Heart right ventricle (tissue), 16 donors: ENCODE measurements at regions not wholly inside any gene's neighbourhood (a gene's known extent, or its start where the extent isn't known, plus 50 kb on each side); places are given as distances from the start of the nearest gene placed in this dataset.

Source experiments
- ATAC-seq, 8 donors: fragments of 200-7000 bp; cut with Tn5 transposase; one replicate each; pipeline ENCODE4 v1.9.1; 2020; ENCODE audit warnings: mild to moderate bottlenecking in 8 of 8, moderate library complexity in 8 of 8, moderate number of reproducible peaks in 1 of 8
- DNase-seq, 2 donors: peaks; one replicate each; pipeline ENCODE4 v3.0.0-alpha.2; 2020
- H3K27ac ChIP-seq, 10 donors: fragments of 200-600 bp; sonication (generic) in 2 of 10; one replicate each; pipeline versions ENCODE4 v1.5.0 to v1.8.0; 2020 to 2022; ENCODE audit warnings: mild to moderate bottlenecking in 3 of 10
- H3K27me3 ChIP-seq, 7 donors: fragments of 200-600 bp; one replicate each; pipeline ENCODE4 v1.8.0; 2021 to 2022; ENCODE audit warnings: mild to moderate bottlenecking in 2 of 7
- H3K36me3 ChIP-seq, 9 donors: fragments of 200-600 bp; sonication (generic) in 1 of 9; one replicate each; pipeline versions ENCODE4 v1.5.0 to v1.8.0; 2020 to 2022; ENCODE audit warnings: mild to moderate bottlenecking in 2 of 9
- H3K4me1 ChIP-seq, 9 donors: fragments of 200-600 bp; sonication (generic) in 1 of 9; one replicate each; pipeline versions ENCODE4 v1.5.0 to v1.8.0; 2020 to 2022; ENCODE audit warnings: mild to moderate bottlenecking in 4 of 9
- H3K4me3 ChIP-seq, 10 donors: fragments of 200-600 bp; sonication (generic) in 2 of 10; one replicate each; pipeline versions ENCODE4 v1.5.0 to v1.8.0; 2020 to 2022; ENCODE audit warnings: mild to moderate bottlenecking in 7 of 10, moderate library complexity in 2 of 10
- H3K9me3 ChIP-seq, 11 donors: fragments of 200-600 bp in 10 of 11; sonication (generic) in 2 of 11; one replicate each; pipeline versions ENCODE4 v1.5.0 to v1.8.0; 2013 to 2022; ENCODE audit warnings: mild to moderate bottlenecking in 2 of 11, control low read depth in 1 of 11, moderate library complexity in 1 of 11
- WGBS, 2 donors: extraction: QIAGEN DNeasy Blood & Tissue Kit; methylation state at CpG; one replicate each; pipeline ENCODE4 v1.1.7; 2013; ENCODE audit warnings: inconsistent platforms in 1 of 2; 5-methylcytosine and 5-hydroxymethylcytosine counted together
- intact Hi-C, 10 donors: fragments of 100-400 bp; cut with DNase I; formaldehyde crosslinking; loops; one replicate each; pipeline versions ENCODE4 v1.11.1 to v1.14.2; 2022
- TF ChIP-seq, protein P1 (sequence below), 9 donors: fragments of 200-600 bp; sonication (generic) in 2 of 9; IDR thresholded peaks; one replicate each; pipeline versions ENCODE4 v1.5.0 to v1.8.0; 2021 to 2022; ENCODE audit warnings: antibody characterized with exemption in 9 of 9, mild to moderate bottlenecking in 5 of 9, moderate library complexity in 1 of 9
- donor health status: Arrhythmogenic right ventricular cardiomyopathy.
- donor health status: ischemic (EF 13 %, LVEDD 7.1; RV severe dilation, severe dysfunction).
- donor health status: healthy with polysubstance abuse.
- donor health status: DM: no; HTN: yes; CAD: no.
- donor health status: DM: no; HTN: no; CAD: no.
- donor health status: ischemic (EF 25% LVEDD 6.9; RV normal size, moderate dysfunction).
- donor health status: ischemic (EF 25% LVEDD 5.7; RV mildly dilated, moderate dysfunction).
- donor health status: healthy.
- donor health status: DM: yes; HTN: yes; CAD: no.
- donor health status: Ischemic cardiomyopathy.
- donor health status: ischemic (EF 35%, LVEDD 5.7; RV mildly dilated, moderate dysfunction).
- donor health status: nonischemic (EF 11% LVEDD 7.7; RV severe dilation, severe dysfunction).
- donor health status: DM: yes; HTN: yes; CAD: no.
- donor health status: PGD.
- donor health status: ischemic (EF 29% LVEDD 5.4; RV normal size, mild dysfunction).
- donor health status: nonischemic (EF 23%, LVEDD 6.1; RV moderate dilation, normal function).

DNA sequence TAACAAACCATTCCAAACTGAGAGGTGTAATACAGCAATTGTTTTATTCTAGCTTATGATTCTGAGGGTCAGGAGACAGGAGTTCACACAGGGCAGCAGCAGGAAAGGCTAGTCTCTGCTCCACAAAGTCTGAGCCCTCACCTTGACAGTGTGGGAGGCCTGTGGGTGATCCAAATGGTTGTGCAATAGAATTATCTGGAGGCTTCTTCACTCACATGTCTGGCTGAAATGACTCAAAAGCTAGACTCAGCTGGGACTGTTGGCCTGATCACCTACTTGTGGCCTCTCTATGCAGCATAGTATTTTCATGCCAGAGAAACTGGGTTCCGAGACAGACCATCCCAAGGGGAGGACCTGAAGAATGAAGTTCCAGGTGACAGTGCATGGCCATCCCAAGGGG lies 233.9 kb upstream of the UBE2E2 start:
- no peaks in the 10 kb centered on the region for H3K9me3 ChIP-seq
- no peak overlapping the region for H3K27ac ChIP-seq
- intact Hi-C loops: loop anchor here in 3 of 10 donors (10.0 kb wide), 2 partner anchors 404 to 794 kb away; no protein-coding TSS in a partner anchor
- no peak overlapping the region for H3K4me3 ChIP-seq
- ATAC-seq: no peak
- H3K4me1 ChIP-seq: no peaks in the 10 kb centered on the region
- peaks cover 0 to 4% (median 0%) of the 10 kb centered on the region in 7 donors for H3K27me3 ChIP-seq
- H3K36me3 ChIP-seq: no peaks in the 10 kb centered on the region
- WGBS, 2 donors: 89 to 96% methylated on average over 1 of the region's 1 CpG
- TF ChIP-seq, protein P1, sequence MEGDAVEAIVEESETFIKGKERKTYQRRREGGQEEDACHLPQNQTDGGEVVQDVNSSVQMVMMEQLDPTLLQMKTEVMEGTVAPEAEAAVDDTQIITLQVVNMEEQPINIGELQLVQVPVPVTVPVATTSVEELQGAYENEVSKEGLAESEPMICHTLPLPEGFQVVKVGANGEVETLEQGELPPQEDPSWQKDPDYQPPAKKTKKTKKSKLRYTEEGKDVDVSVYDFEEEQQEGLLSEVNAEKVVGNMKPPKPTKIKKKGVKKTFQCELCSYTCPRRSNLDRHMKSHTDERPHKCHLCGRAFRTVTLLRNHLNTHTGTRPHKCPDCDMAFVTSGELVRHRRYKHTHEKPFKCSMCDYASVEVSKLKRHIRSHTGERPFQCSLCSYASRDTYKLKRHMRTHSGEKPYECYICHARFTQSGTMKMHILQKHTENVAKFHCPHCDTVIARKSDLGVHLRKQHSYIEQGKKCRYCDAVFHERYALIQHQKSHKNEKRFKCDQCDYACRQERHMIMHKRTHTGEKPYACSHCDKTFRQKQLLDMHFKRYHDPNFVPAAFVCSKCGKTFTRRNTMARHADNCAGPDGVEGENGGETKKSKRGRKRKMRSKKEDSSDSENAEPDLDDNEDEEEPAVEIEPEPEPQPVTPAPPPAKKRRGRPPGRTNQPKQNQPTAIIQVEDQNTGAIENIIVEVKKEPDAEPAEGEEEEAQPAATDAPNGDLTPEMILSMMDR (IDR thresholded peaks at IDR 0.05): no peak
- DNase-seq: no peak

DNA sequence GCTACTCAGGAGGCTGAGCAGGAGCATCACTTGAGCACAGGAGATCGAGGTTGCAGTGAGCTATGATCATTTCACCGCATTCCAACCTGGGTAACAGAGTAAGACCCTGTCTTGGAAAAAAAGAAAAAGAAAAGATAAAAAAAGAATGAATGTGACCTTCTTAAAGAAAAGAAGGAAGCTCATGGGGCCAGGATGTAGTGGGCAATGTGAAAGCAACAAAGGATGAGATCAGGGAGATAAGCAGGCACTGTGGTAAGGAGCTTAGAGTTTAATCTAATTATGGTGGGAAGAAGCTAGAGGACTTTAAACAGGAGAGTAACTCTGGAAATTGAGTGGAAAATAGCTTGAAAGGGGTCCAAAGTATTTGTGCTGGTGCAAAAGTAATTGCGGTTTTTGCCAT lies 231.6 kb upstream of the UBE2E2 start:
- intact Hi-C loops: no loop called here
- H3K27ac ChIP-seq: no peak overlapping the region
- H3K36me3 ChIP-seq: no peaks in the 10 kb centered on the region
- DNase-seq (no peak), ATAC-seq (no peak)
- WGBS, 2 donors: 95 to 96% methylated on average over 3 of the region's 3 CpGs
- peaks cover 0 to 4% (median 0%) of the 10 kb centered on the region in 7 donors for H3K27me3 ChIP-seq
- peaks cover 0 to 5% (median 0%) of the 10 kb centered on the region in 11 donors for H3K9me3 ChIP-seq
- no peaks in the 10 kb centered on the region for H3K4me1 ChIP-seq
- no peak overlapping the region for H3K4me3 ChIP-seq
- TF ChIP-seq, protein P1 (IDR thresholded peaks at IDR 0.05): no peak

DNA sequence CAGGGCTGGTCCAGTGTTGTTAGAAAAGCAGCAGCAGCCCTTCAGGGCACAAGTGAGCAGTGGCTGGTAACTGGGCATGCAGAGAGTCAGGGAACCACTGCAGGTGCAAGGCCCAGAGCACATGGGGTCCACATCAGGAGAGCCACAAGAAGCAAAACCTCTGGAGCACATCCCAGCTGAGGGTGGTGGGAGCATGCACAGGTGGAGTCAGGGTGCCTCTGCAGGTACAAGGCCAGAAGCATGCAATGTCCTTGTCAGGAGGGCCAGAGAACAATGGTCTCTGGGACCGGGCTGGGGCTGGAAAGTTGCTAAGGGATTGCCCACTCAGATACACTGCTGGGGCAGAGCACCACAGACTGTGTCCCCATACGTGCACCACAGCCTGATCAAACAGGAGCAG lies 226.1 kb upstream of the UBE2E2 start:
- Histone ChIP-seq H3K4me3 (no peak overlapping the region), H3K27ac (no peak overlapping the region), H3K4me1 (peaks cover 0 to 11% (median 8%) of the 10 kb centered on the region in 9 donors), H3K36me3 (no peaks in the 10 kb centered on the region), H3K27me3 (no peaks in the 10 kb centered on the region), H3K9me3 (peaks cover 0 to 5% (median 0%) of the 10 kb centered on the region in 11 donors)
- TF ChIP-seq, protein P1 (IDR thresholded peaks at IDR 0.05): no peak
- ATAC-seq: no peak
- DNase-seq: no peak
- intact Hi-C loops: no loop called here
- WGBS, 2 donors: 91 to 93% methylated on average over 2 of the region's 2 CpGs

DNA sequence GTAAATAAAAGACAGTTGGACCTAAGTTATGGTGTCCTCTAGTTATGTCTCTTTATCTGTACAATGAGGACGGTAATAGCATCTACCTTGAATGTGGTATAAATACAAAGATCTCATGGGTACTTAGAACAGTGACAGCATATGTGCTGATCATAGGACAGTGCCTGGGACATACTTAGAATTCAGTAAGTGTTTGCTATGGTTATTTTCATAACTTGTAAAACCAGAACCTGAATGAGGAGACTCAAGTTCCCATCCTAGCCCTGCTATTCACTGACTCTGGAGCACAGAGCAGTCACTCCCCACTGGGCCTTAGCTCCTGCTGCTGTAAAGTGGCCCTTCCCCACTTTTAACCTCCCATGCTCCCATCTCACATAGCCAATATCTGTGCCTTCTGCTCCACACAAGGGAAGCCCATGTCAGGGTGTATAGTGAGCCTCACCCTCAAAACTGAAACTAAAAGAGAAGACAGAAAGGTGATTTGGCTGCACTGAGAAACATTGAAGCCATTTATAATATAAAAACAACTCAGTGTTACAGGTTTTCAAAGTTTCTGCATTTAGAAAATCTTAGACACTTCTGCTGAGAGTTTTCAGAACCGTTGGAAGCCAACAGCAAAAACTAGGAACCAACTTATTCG lies 225.4 kb upstream of the UBE2E2 start:
- 59 to 61% methylated on average over 3 of the region's 3 CpGs for WGBS, 2 donors
- intact Hi-C loops: no loop called here
- H3K9me3 ChIP-seq: peaks cover 0 to 5% (median 0%) of the 10 kb centered on the region in 11 donors
- H3K27ac ChIP-seq: no peak overlapping the region
- DNase-seq: no peak
- no peaks in the 10 kb centered on the region for H3K27me3 ChIP-seq
- H3K4me1 ChIP-seq: peaks cover 0 to 11% (median 8%) of the 10 kb centered on the region in 9 donors
- no peak overlapping the region for H3K4me3 ChIP-seq
- TF ChIP-seq, protein P1 (IDR thresholded peaks at IDR 0.05): no peak
- no peaks in the 10 kb centered on the region for H3K36me3 ChIP-seq
- no peak for ATAC-seq
